Astrocyte (in vitro differentiated cells and primary cell): ENCODE measurements at regions not wholly inside any gene's neighbourhood (a gene's known extent, or its start where the extent isn't known, plus 50 kb on each side); places are given as distances from the start of the nearest gene placed in this dataset.

ENCODE experiments used
- EZH2 ChIP-seq: IDR thresholded peaks from 2 replicates; pipeline ENCODE4 v1.6.1; 2012; ENCODE audit warnings: mild to moderate bottlenecking, low read length, inconsistent platforms; ENCODE audit not compliant: insufficient read depth
- TF ChIP-seq, protein P1 (sequence below): IDR thresholded peaks from 2 replicates; pipeline ENCODE4 v1.5.1; 2011; ENCODE audit warnings: low read depth, mild to moderate bottlenecking, inconsistent platforms, low read length, moderate library complexity; ENCODE audit not compliant: insufficient read depth

GRCh38 chr15:69807721-69808120, 290.0 kb downstream of the TLE3 start:
- TF ChIP-seq, protein P1, sequence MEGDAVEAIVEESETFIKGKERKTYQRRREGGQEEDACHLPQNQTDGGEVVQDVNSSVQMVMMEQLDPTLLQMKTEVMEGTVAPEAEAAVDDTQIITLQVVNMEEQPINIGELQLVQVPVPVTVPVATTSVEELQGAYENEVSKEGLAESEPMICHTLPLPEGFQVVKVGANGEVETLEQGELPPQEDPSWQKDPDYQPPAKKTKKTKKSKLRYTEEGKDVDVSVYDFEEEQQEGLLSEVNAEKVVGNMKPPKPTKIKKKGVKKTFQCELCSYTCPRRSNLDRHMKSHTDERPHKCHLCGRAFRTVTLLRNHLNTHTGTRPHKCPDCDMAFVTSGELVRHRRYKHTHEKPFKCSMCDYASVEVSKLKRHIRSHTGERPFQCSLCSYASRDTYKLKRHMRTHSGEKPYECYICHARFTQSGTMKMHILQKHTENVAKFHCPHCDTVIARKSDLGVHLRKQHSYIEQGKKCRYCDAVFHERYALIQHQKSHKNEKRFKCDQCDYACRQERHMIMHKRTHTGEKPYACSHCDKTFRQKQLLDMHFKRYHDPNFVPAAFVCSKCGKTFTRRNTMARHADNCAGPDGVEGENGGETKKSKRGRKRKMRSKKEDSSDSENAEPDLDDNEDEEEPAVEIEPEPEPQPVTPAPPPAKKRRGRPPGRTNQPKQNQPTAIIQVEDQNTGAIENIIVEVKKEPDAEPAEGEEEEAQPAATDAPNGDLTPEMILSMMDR, result no peak
- no peak for TF ChIP-seq EZH2
